ENCODE measurements at regions not wholly inside any gene's neighbourhood (a gene's known extent, or its start where the extent isn't known, plus 50 kb on each side); places are given as distances from the start of the nearest gene placed in this dataset.

DNA sequence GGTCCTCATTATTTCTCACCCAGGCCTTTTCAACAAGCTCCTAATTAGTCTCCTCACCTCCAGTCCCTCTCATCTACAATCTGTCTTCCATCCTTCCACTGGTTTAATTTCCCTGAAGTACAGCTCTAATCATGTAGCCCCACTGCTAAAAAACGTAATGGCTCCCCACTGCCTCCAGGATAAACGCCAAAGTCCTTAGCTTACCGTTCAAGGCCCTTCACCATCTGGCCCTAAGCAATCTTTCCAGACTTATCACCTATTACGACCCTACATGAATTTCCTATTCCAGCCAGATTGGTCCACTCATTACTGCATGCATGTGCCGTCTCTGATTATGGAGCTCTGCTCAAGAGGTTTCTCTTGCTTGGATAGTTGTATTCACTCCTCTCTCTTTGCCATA is 83.1 kb upstream of the DAB1 start:
- Histone ChIP-seq H4K20me1 (ENCODE audit: insufficient read depth, low read length) (no peaks in the 10 kb centered on the region), H3K4me1 (ENCODE audit: insufficient read depth, low read length) (no peaks in the 10 kb centered on the region), H3K79me2 (ENCODE audit: insufficient read depth, low read length) (no peaks in the 10 kb centered on the region), H2AFZ (ENCODE audit: low read depth, low read length) (no peak overlapping the region), H3K9me3 (ENCODE audit: insufficient read depth, low read depth, low read length) (no peaks in the 10 kb centered on the region), H3K27ac (ENCODE audit: low read depth, low read length) (no peak overlapping the region), H3K9ac (ENCODE audit: low read length) (no peak overlapping the region), H3K36me3 (ENCODE audit: insufficient read depth, low read length) (no peaks in the 10 kb centered on the region), H3K4me2 (ENCODE audit: low read length) (no peak overlapping the region), H3K4me3 (ENCODE audit: insufficient read depth, low read depth, low read length) (no peak overlapping the region), H3K27me3 (ENCODE audit: insufficient read depth, low read length) (no peaks in the 10 kb centered on the region)
- no peaks in the 10 kb centered on the region for H3K4me1 Mint-ChIP-seq (ENCODE audit: low read depth, unreplicated experiment)
- no peak overlapping the region for H3K4me3 Mint-ChIP-seq (ENCODE audit: unreplicated experiment)
- peaks cover 8% of the 10 kb centered on the region for H3K27me3 Mint-ChIP-seq (ENCODE audit: low read depth, unreplicated experiment)
- FAIRE-seq (no peak), DNase-seq (ENCODE audit: low read depth) (no peak)
- no peaks in the 10 kb centered on the region for H3K9me3 Mint-ChIP-seq (ENCODE audit: unreplicated experiment)
- H3K36me3 Mint-ChIP-seq (ENCODE audit: low read depth, unreplicated experiment): no peaks in the 10 kb centered on the region
- no peak overlapping the region for H3K27ac Mint-ChIP-seq (ENCODE audit: unreplicated experiment)
- TF ChIP-seq, protein P1, sequence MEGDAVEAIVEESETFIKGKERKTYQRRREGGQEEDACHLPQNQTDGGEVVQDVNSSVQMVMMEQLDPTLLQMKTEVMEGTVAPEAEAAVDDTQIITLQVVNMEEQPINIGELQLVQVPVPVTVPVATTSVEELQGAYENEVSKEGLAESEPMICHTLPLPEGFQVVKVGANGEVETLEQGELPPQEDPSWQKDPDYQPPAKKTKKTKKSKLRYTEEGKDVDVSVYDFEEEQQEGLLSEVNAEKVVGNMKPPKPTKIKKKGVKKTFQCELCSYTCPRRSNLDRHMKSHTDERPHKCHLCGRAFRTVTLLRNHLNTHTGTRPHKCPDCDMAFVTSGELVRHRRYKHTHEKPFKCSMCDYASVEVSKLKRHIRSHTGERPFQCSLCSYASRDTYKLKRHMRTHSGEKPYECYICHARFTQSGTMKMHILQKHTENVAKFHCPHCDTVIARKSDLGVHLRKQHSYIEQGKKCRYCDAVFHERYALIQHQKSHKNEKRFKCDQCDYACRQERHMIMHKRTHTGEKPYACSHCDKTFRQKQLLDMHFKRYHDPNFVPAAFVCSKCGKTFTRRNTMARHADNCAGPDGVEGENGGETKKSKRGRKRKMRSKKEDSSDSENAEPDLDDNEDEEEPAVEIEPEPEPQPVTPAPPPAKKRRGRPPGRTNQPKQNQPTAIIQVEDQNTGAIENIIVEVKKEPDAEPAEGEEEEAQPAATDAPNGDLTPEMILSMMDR (IDR thresholded peaks at IDR 0.05; ENCODE audit: insufficient read depth, low read depth, low read length): no peak
- no peak for TF ChIP-seq EZH2 (IDR thresholded peaks at IDR 0.05; ENCODE audit: insufficient read depth, low read length)

GRCh38 chr1:57503337-57503736 is 79.5 kb upstream of the DAB1 start:
- Histone ChIP-seq H3K4me1 (ENCODE audit: insufficient read depth, low read length) (no peaks in the 10 kb centered on the region), H3K27me3 (ENCODE audit: insufficient read depth, low read length) (no peaks in the 10 kb centered on the region), H3K4me3 (ENCODE audit: insufficient read depth, low read depth, low read length) (no peak overlapping the region), H3K9me3 (ENCODE audit: insufficient read depth, low read depth, low read length) (no peaks in the 10 kb centered on the region), H3K27ac (ENCODE audit: low read depth, low read length) (no peak overlapping the region), H3K4me2 (ENCODE audit: low read length) (no peak overlapping the region), H3K9ac (ENCODE audit: low read length) (no peak overlapping the region), H3K36me3 (ENCODE audit: insufficient read depth, low read length) (no peaks in the 10 kb centered on the region), H3K79me2 (ENCODE audit: insufficient read depth, low read length) (no peaks in the 10 kb centered on the region), H4K20me1 (ENCODE audit: insufficient read depth, low read length) (no peaks in the 10 kb centered on the region), H2AFZ (ENCODE audit: low read depth, low read length) (no peak overlapping the region)
- Mint-ChIP-seq H3K4me3 (ENCODE audit: unreplicated experiment) (no peak overlapping the region), H3K36me3 (ENCODE audit: low read depth, unreplicated experiment) (no peaks in the 10 kb centered on the region), H3K27me3 (ENCODE audit: low read depth, unreplicated experiment) (peaks cover 11% of the 10 kb centered on the region), H3K27ac (ENCODE audit: unreplicated experiment) (no peak overlapping the region), H3K4me1 (ENCODE audit: low read depth, unreplicated experiment) (no peaks in the 10 kb centered on the region), H3K9me3 (ENCODE audit: unreplicated experiment) (no peaks in the 10 kb centered on the region)
- TF ChIP-seq, protein P1 (IDR thresholded peaks at IDR 0.05; ENCODE audit: insufficient read depth, low read depth, low read length): no peak
- no peak for TF ChIP-seq EZH2 (IDR thresholded peaks at IDR 0.05; ENCODE audit: insufficient read depth, low read length)
- FAIRE-seq: no peak
- no peak for DNase-seq (ENCODE audit: low read depth)

- Histone ChIP-seq H3K9ac (ENCODE audit: low read length) (no peak overlapping the region), H3K36me3 (ENCODE audit: insufficient read depth, low read length) (no peaks in the 10 kb centered on the region), H3K4me3 (ENCODE audit: insufficient read depth, low read depth, low read length) (no peak overlapping the region), H3K27ac (ENCODE audit: low read depth, low read length) (no peak overlapping the region), H2AFZ (ENCODE audit: low read depth, low read length) (no peak overlapping the region), H3K79me2 (ENCODE audit: insufficient read depth, low read length) (no peaks in the 10 kb centered on the region), H3K4me2 (ENCODE audit: low read length) (no peak overlapping the region), H3K9me3 (ENCODE audit: insufficient read depth, low read depth, low read length) (no peaks in the 10 kb centered on the region), H4K20me1 (ENCODE audit: insufficient read depth, low read length) (no peaks in the 10 kb centered on the region), H3K4me1 (ENCODE audit: insufficient read depth, low read length) (no peaks in the 10 kb centered on the region), H3K27me3 (ENCODE audit: insufficient read depth, low read length) (no peaks in the 10 kb centered on the region)
- Mint-ChIP-seq H3K36me3 (ENCODE audit: low read depth, unreplicated experiment) (no peaks in the 10 kb centered on the region), H3K4me3 (ENCODE audit: unreplicated experiment) (no peak overlapping the region), H3K4me1 (ENCODE audit: low read depth, unreplicated experiment) (no peaks in the 10 kb centered on the region), H3K27me3 (ENCODE audit: low read depth, unreplicated experiment) (peaks cover 2% of the 10 kb centered on the region), H3K27ac (ENCODE audit: unreplicated experiment) (no peak overlapping the region), H3K9me3 (ENCODE audit: unreplicated experiment) (peaks cover 2% of the 10 kb centered on the region)
- FAIRE-seq (no peak), DNase-seq (ENCODE audit: low read depth) (no peak)
- no peak for TF ChIP-seq EZH2 (IDR thresholded peaks at IDR 0.05; ENCODE audit: insufficient read depth, low read length)
- TF ChIP-seq, protein P1 (IDR thresholded peaks at IDR 0.05; ENCODE audit: insufficient read depth, low read depth, low read length): no peak
These were observed 76.4 kb upstream of the DAB1 start for GRCh38 chr1:57500136-57500830.

All from astrocyte (in vitro differentiated cells and primary cell).